ENCODE measurements at regions not wholly inside any gene's neighbourhood (a gene's known extent, or its start where the extent isn't known, plus 50 kb on each side); places are given as distances from the start of the nearest gene placed in this dataset.

DNA sequence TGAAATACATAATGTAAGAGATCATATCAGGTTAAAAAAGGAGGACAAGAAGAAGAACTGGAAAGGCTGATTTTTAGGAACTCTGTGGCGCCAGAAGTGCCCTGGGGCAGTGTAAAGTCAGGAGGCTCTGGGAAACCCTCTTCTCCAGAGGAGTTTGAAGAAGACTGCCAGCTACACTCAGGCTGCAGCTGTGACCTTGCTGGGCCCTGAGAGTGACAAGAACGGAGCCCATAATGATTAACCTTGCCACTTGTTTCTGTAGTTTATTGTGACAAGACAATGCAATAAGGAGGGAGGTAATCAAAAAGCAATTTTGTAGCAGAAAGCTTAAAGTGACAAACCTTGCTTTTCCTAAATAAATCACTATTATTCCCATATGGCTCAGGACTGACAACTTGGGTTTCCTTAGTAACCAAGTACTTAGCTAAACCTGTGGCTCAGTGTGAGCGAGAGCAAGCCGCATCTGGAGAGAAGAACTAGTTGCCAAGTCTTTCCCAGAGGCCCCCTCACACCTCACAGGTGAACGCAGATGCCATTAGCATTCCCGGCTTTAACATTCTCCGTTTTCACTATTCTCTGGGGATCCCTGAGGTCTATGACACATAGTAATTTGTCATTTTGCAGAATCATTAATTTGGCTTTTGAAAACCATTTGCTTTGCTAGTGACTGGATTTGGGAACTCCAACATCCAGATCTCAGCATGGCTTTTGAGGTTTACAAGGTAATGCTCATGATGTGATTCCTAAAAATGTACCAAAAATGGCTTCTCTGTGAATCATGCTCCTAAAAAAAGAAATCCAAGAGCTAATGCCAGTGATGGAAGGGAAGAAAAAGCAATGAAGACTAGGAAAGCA is 115.9 kb downstream of the OMA1 start:
- TF ChIP-seq REST (IDR thresholded peaks at IDR 0.05; ENCODE audit: insufficient read depth in 1 of 2, low read depth in 2 of 2, low read length in 2 of 2): no peak
- no peak for TF ChIP-seq FOXP2 (optimal IDR thresholded peaks at IDR 0.05; ENCODE audit: borderline replicate concordance, extremely low read depth, extremely low read length, insufficient read depth)
- TF ChIP-seq TAF1 (IDR thresholded peaks at IDR 0.05; ENCODE audit: borderline replicate concordance, insufficient read depth, low read length): no peak
- TF ChIP-seq POLR2AphosphoS5 (IDR thresholded peaks at IDR 0.05; ENCODE audit: low read depth, low read length): no peak
- no peak for TF ChIP-seq SIN3A (IDR thresholded peaks at IDR 0.05; ENCODE audit: borderline replicate concordance, insufficient read depth, low read length)

DNA sequence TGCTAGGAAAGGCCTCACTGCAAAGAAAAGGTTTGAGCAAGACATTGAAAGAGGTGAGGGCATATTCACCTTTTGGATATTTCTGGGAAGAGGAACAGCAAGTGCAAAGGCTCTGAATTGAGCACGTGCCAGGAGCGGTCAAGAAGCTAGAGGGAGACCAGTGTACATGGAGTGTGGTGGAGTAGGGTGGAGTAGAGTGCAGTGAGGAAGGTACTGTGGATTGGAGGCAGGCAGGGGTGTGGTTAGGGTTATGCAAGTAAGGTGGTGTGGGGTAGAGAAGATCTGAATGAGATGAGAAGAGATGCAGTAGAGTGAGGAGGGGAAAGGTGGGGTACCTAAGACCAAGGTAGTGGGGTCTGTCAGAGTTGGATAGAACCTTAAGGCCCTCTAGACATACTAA is 119.6 kb downstream of the OMA1 start:
- no peak for TF ChIP-seq FOXP2 (optimal IDR thresholded peaks at IDR 0.05; ENCODE audit: borderline replicate concordance, extremely low read depth, extremely low read length, insufficient read depth)
- TF ChIP-seq TAF1 (IDR thresholded peaks at IDR 0.05; ENCODE audit: borderline replicate concordance, insufficient read depth, low read length): no peak
- no peak for TF ChIP-seq SIN3A (IDR thresholded peaks at IDR 0.05; ENCODE audit: borderline replicate concordance, insufficient read depth, low read length)
- no peak for TF ChIP-seq REST (IDR thresholded peaks at IDR 0.05; ENCODE audit: insufficient read depth in 1 of 2, low read depth in 2 of 2, low read length in 2 of 2)
- TF ChIP-seq POLR2AphosphoS5 (IDR thresholded peaks at IDR 0.05; ENCODE audit: low read depth, low read length): no peak

GRCh38 chr1:58422436-58422835 is 124.1 kb downstream of the OMA1 start:
- TF ChIP-seq POLR2AphosphoS5 (IDR thresholded peaks at IDR 0.05; ENCODE audit: low read depth, low read length) (no peak), SIN3A (IDR thresholded peaks at IDR 0.05; ENCODE audit: borderline replicate concordance, insufficient read depth, low read length) (no peak), REST (IDR thresholded peaks at IDR 0.05; ENCODE audit: insufficient read depth in 1 of 2, low read depth in 2 of 2, low read length in 2 of 2) (no peak), TAF1 (IDR thresholded peaks at IDR 0.05; ENCODE audit: borderline replicate concordance, insufficient read depth, low read length) (no peak), FOXP2 (optimal IDR thresholded peaks at IDR 0.05; ENCODE audit: borderline replicate concordance, extremely low read depth, extremely low read length, insufficient read depth) (no peak)

GRCh38 chr1:58418283-58419228 is 128.0 kb downstream of the OMA1 start:
- TF ChIP-seq FOXP2 (optimal IDR thresholded peaks at IDR 0.05; ENCODE audit: borderline replicate concordance, extremely low read depth, extremely low read length, insufficient read depth): no peak
- no peak for TF ChIP-seq SIN3A (IDR thresholded peaks at IDR 0.05; ENCODE audit: borderline replicate concordance, insufficient read depth, low read length)
- no peak for TF ChIP-seq POLR2AphosphoS5 (IDR thresholded peaks at IDR 0.05; ENCODE audit: low read depth, low read length)
- no peak for TF ChIP-seq REST (IDR thresholded peaks at IDR 0.05; ENCODE audit: insufficient read depth in 1 of 2, low read depth in 2 of 2, low read length in 2 of 2)
- TF ChIP-seq TAF1 (IDR thresholded peaks at IDR 0.05; ENCODE audit: borderline replicate concordance, insufficient read depth, low read length): no peak
